Activated CD4-positive, alpha-beta T cell treated with anti-CD3 and anti-CD28 coated beads, Interleukin-2, amount 50 U/mL, for 4 hours (primary cell): ENCODE measurements at regions not wholly inside any gene's neighbourhood (a gene's known extent, or its start where the extent isn't known, plus 50 kb on each side); places are given as distances from the start of the nearest gene placed in this dataset.

ENCODE experiments used
- DNase-seq, 2 experiments: peaks; one replicate each; pipeline ENCODE4 v3.0.0-alpha.2; 2020

GRCh38 chr12:90301561-90302133 is 593.0 kb upstream of the ATP2B1 start:
- DNase-seq = no peak

GRCh38 chr12:90301095-90301494 is 592.5 kb upstream of the ATP2B1 start:
- DNase-seq = no peak

- no peak for DNase-seq
Observed at GRCh38 chr12:90299666-90300065, 591.0 kb upstream of the ATP2B1 start.

- no peak for DNase-seq
Observed at GRCh38 chr12:90299121-90299520, 590.5 kb upstream of the ATP2B1 start.

GRCh38 chr12:90298289-90298948 is 589.8 kb upstream of the ATP2B1 start:
- DNase-seq = no peak

GRCh38 chr12:90295858-90296257 is 587.2 kb upstream of the ATP2B1 start:
- DNase-seq = no peak

- DNase-seq = no peak
Observed at GRCh38 chr12:90292183-90292582, 583.5 kb upstream of the ATP2B1 start.

GRCh38 chr12:90290980-90291975 is 582.6 kb upstream of the ATP2B1 start:
- no peak for DNase-seq

- no peak for DNase-seq
Observed at GRCh38 chr12:90287585-90287984, 578.9 kb upstream of the ATP2B1 start.

GRCh38 chr12:90281154-90281868 is 572.7 kb upstream of the ATP2B1 start:
- no peak for DNase-seq

GRCh38 chr12:90280564-90281058 is 572.0 kb upstream of the ATP2B1 start:
- DNase-seq = peak in 1 of 2 experiments; percentile 0

GRCh38 chr12:90280033-90280432 is 571.4 kb upstream of the ATP2B1 start:
- no peak for DNase-seq

- no peak for DNase-seq
Observed at GRCh38 chr12:90275088-90275487, 566.5 kb upstream of the ATP2B1 start.

- no peak for DNase-seq
Observed at GRCh38 chr12:90274407-90274806, 565.8 kb upstream of the ATP2B1 start.

- no peak for DNase-seq
Observed at GRCh38 chr12:90268574-90268973, 559.9 kb upstream of the ATP2B1 start.

GRCh38 chr12:90262251-90262650 is 553.6 kb upstream of the ATP2B1 start:
- DNase-seq = no peak

- DNase-seq = no peak
Observed at GRCh38 chr12:90261283-90261682, 552.6 kb upstream of the ATP2B1 start.

- no peak for DNase-seq
Observed at GRCh38 chr12:90260136-90260535, 551.5 kb upstream of the ATP2B1 start.

GRCh38 chr12:90257927-90258624 is 549.4 kb upstream of the ATP2B1 start:
- no peak for DNase-seq

GRCh38 chr12:90254796-90255195 is 546.2 kb upstream of the ATP2B1 start:
- no peak for DNase-seq

GRCh38 chr12:90253674-90254181 is 545.1 kb upstream of the ATP2B1 start:
- DNase-seq = peak in 1 of 2 experiments; percentile 1

GRCh38 chr12:90253136-90253535 is 544.5 kb upstream of the ATP2B1 start:
- DNase-seq = no peak
